ENCODE measurements at regions not wholly inside any gene's neighbourhood (a gene's known extent, or its start where the extent isn't known, plus 50 kb on each side); places are given as distances from the start of the nearest gene placed in this dataset.
"Not testable (repeated sequence)": the region's sequence is repeated elsewhere in the genome, so short reads cannot be mapped to it uniquely, and the experiment has no call there.

DNA sequence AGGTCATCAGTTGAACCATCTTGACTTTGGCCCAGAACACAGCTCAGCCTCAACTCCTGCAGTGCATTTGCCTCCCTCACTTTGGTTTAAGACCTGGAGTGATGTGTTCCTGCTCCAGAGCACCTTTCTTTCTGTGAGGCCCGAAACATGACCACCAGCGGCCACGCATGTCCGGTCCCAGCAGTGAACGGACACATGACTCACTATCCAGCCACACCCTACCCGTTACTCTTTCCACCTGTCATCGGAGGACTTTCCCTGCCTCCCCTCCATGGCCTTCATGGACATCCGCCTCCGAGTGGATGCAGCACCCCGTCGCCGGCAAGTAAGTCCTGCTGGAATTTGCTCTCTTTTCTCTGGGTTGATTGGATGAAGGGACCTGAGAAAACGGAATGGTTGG, 253.8 kb upstream of the RARB start:
- intact Hi-C loops (cut with DNase I): loop anchor here in 1 of 4 donors (10.0 kb wide), 1 partner anchor 1009 kb away; no protein-coding TSS in a partner anchor
- Histone ChIP-seq H3K9me3 (ENCODE audit: control insufficient read depth, low read length) (no peaks in the 10 kb centered on the region), H3K27ac (ENCODE audit: low read length) (no peak overlapping the region), H3K27me3 (ENCODE audit: control insufficient read depth, insufficient read depth) (no peaks in the 10 kb centered on the region), H3K4me3 (ENCODE audit: low read length) (no peak overlapping the region), H3K4me1 (ENCODE audit: control insufficient read depth, insufficient read depth, low read length) (no peaks in the 10 kb centered on the region)
- WGBS: 94% methylated on average over 13 of the region's 13 CpGs
- DNase-seq (peak in 1 of 3 donors; percentile 27), ATAC-seq (no peak)

DNA sequence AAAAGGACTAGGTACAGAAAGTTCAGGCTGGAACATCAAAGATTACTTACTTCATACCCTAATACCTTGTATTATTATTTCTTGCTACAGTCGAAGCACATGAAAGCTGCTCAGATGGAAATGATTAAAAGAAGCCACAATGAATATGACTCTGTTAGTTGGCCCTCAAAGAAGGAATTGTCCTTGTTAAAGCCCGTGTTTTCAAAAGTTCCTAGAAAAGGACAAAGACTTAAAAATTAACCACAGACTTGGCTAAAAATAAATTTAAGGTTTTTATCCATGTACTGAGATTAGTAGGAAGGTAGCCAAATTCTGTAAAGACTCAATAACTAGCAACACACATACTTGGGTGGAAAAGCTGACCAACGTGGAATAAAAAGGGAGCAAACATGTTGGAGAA, 251.0 kb upstream of the RARB start:
- WGBS: 63% methylated on average over 3 of the region's 3 CpGs
- Histone ChIP-seq H3K27me3 (ENCODE audit: control insufficient read depth, insufficient read depth) (no peaks in the 10 kb centered on the region), H3K9me3 (ENCODE audit: control insufficient read depth, low read length) (no peaks in the 10 kb centered on the region), H3K4me3 (ENCODE audit: low read length) (no peak overlapping the region), H3K27ac (ENCODE audit: low read length) (no peak overlapping the region), H3K4me1 (ENCODE audit: control insufficient read depth, insufficient read depth, low read length) (no peaks in the 10 kb centered on the region)
- ATAC-seq (no peak), DNase-seq (no peak)
- intact Hi-C loops (cut with DNase I): loop anchor here in 1 of 4 donors (10.0 kb wide), 1 partner anchor 1012 kb away; no protein-coding TSS in a partner anchor

DNA sequence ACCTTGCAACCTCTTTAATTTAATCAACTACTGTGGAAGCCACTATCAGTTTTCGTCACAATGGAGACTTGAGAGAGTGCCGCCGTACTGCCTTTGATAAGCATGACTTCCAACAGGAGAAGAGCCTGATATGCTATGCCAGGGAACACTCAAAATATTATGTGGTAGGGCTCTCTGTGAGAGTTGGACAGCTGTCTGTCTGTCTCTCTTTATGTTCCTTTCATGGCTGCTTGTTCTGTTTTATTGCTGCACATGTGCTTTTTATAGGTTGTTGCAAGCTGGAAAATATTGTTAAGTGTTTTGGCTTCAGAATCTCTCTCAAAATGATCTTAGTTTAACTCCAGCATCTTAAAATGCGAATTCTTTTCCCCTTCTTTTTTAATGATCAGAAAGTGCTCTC, 249.4 kb upstream of the RARB start:
- no peak for DNase-seq
- Histone ChIP-seq H3K9me3 (ENCODE audit: control insufficient read depth, low read length) (no peaks in the 10 kb centered on the region), H3K27ac (ENCODE audit: low read length) (no peak overlapping the region), H3K4me1 (ENCODE audit: control insufficient read depth, insufficient read depth, low read length) (no peaks in the 10 kb centered on the region), H3K4me3 (ENCODE audit: low read length) (no peak overlapping the region), H3K27me3 (ENCODE audit: control insufficient read depth, insufficient read depth) (no peaks in the 10 kb centered on the region)
- WGBS: 53% methylated on average over 4 of the region's 4 CpGs
- intact Hi-C loops (cut with DNase I): loop anchor here in 1 of 4 donors (10.0 kb wide), 1 partner anchor 1014 kb away; no protein-coding TSS in a partner anchor
- peak; percentile 82 to 92 for ATAC-seq

DNA sequence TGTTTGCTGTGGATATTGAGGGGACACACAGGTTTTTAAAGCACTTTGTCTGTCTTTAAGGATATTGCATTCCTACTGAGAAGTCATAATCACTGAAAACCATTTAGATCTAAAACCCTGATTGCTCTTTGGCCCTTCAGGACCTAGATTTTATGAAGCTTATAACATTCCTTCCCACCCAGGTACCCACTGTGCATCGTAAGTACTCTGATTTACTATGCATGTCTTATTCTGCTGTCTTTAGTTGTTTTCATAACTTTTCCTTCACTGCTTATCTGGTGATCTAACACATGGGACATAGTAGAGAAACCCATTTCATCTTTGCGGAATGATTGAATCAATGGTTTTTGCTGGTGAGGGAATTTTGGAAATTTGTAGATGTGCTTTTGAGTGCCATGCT, 247.0 kb upstream of the RARB start:
- Histone ChIP-seq H3K9me3 (ENCODE audit: control insufficient read depth, low read length) (no peaks in the 10 kb centered on the region), H3K27ac (ENCODE audit: low read length) (no peak overlapping the region), H3K4me1 (ENCODE audit: control insufficient read depth, insufficient read depth, low read length) (no peaks in the 10 kb centered on the region), H3K27me3 (ENCODE audit: control insufficient read depth, insufficient read depth) (no peaks in the 10 kb centered on the region), H3K4me3 (ENCODE audit: low read length) (no peak overlapping the region)
- 99% methylated on average over 2 of the region's 2 CpGs for WGBS
- ATAC-seq (no peak), DNase-seq (no peak)
- intact Hi-C loops (cut with DNase I): no loop called here

DNA sequence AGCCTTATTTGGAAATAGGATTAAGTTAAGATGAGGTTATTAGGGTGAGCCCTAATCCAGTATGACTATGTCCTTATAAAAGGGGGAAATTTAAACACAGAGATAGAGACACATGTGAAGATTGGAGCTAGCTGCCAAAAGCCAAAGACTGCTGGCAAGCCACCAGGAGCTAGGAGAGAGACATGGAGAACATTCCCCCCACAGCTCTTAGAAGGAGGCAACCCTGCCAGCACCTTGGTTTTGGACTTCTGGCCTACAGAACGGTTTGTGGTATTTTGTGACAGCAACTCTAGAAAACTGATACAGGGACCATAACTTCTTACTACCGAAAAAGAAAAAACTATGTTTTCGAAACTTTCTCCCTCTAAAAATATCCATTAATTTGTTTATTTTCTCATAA, 245.3 kb upstream of the RARB start:
- Histone ChIP-seq H3K27me3 (ENCODE audit: control insufficient read depth, insufficient read depth) (no peaks in the 10 kb centered on the region), H3K9me3 (ENCODE audit: control insufficient read depth, low read length) (no peaks in the 10 kb centered on the region), H3K4me3 (ENCODE audit: low read length) (no peak overlapping the region), H3K4me1 (ENCODE audit: control insufficient read depth, insufficient read depth, low read length) (no peaks in the 10 kb centered on the region), H3K27ac (ENCODE audit: low read length) (no peak overlapping the region)
- WGBS: 76% methylated on average over 3 of the region's 3 CpGs
- intact Hi-C loops (cut with DNase I): no loop called here
- peak in 1 of 3 donors; percentile 50 for DNase-seq
- ATAC-seq: no peak

DNA sequence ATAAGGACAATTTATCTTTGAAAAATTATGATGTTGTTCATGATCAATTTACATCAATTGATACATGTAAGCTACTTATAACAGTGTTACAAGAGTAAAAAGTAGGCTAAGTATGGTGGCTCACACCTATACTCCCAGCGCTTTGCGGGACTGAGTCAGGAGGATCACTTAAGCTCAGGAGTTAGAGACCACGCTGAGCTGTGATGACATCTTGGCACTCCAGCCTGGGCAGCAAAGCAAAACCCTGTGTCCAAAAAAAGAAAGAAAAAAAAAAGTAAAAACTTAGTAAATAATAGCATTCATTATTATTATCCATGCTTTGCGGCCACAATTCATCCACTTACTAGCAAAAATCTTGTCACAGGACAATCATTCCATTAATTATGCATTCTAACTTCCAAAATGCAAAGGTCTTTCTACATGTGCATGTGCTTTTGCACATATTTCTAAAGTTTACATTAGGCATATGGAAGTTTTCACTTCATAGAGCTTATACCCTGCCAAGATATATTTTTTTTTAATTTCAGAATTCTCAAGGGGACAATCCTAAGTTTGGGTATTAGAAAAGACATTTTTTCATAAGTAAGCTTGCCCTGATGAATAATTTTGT, 243.3 kb upstream of the RARB start:
- ATAC-seq (no peak), DNase-seq (no peak)
- no peaks in the 10 kb centered on the region for H3K4me1 ChIP-seq (ENCODE audit: control insufficient read depth, insufficient read depth, low read length)
- H3K27me3 ChIP-seq (ENCODE audit: control insufficient read depth, insufficient read depth): no peaks in the 10 kb centered on the region
- 84% methylated on average over 4 of the region's 4 CpGs for WGBS
- no peak overlapping the region for H3K4me3 ChIP-seq (ENCODE audit: low read length)
- intact Hi-C loops (cut with DNase I): no loop called here
- no peaks in the 10 kb centered on the region for H3K9me3 ChIP-seq (ENCODE audit: control insufficient read depth, low read length)
- no peak overlapping the region for H3K27ac ChIP-seq (ENCODE audit: low read length)

DNA sequence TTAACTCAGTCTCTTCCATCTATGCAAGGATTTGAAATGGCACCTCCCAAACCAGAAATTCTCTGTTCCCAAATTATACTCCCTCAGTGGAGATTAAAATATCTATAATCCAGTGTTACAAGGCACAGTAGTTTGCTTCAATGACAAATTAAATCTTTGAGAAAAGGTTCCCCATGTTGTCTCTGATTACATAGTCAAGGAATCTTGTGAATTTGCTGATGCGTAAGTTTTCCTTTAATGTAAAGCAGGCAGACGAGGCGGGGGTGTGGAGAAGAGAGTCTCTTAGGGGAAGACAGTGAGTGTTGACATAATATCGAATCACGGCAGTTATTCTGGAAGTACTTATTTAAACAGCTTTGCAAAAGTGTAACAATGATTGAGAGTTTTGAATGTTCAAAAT, 236.4 kb upstream of the RARB start:
- H3K27ac ChIP-seq (ENCODE audit: low read length): no peak overlapping the region
- H3K4me3 ChIP-seq (ENCODE audit: low read length): no peak overlapping the region
- no peak for ATAC-seq
- H3K9me3 ChIP-seq (ENCODE audit: control insufficient read depth, low read length): no peaks in the 10 kb centered on the region
- no peak for DNase-seq
- WGBS: 67% methylated on average over 5 of the region's 5 CpGs
- H3K4me1 ChIP-seq (ENCODE audit: control insufficient read depth, insufficient read depth, low read length): no peaks in the 10 kb centered on the region
- intact Hi-C loops (cut with DNase I): no loop called here
- no peaks in the 10 kb centered on the region for H3K27me3 ChIP-seq (ENCODE audit: control insufficient read depth, insufficient read depth)

DNA sequence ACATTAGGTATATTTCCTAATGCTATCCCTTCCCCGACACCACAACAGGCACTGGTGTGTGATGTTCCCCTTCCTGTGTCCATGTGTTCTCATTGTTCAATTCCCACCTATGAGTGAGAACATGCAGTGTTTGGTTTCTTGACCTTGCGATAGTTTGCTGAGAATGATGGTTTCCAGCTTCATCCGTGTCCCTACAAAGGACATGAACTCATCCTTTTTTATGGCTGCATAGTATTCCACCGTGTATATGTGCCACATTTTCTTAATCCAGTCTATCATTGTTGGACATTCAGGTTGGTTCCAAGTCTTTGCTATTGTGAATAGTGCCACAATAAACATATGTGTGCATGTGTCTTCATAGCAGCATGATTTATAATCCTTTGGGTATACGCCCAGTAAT, 228.5 kb upstream of the RARB start:
- H3K9me3 ChIP-seq (ENCODE audit: control insufficient read depth, low read length); H3K27me3 ChIP-seq (ENCODE audit: control insufficient read depth, insufficient read depth); H3K27ac ChIP-seq (ENCODE audit: low read length); ATAC-seq; intact Hi-C loops (cut with DNase I); DNase-seq; H3K4me1 ChIP-seq (ENCODE audit: control insufficient read depth, insufficient read depth, low read length); H3K4me3 ChIP-seq (ENCODE audit: low read length): not testable (repeated sequence)
- 82% methylated on average over 5 of the region's 5 CpGs for WGBS

DNA sequence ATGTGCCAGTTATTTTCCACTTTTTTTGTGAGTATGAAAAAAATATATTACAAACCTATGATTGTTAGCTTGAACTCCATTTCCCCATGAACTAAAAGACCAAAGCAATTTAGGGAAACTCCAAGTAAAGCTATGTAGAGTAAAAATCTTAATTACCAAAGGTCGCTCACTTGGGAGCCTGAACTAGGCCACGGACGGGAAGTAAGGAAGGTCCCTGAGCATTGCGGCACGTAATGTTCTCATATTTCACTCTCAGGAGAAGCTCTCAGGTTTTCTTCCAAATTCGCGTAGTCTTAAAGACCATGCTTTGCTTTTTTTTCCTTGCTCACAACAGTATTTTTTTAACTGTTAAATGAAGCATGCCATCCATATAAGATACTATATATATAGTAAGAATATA, 215.3 kb upstream of the RARB start:
- Histone ChIP-seq H3K4me1 (ENCODE audit: control insufficient read depth, insufficient read depth, low read length) (no peaks in the 10 kb centered on the region), H3K27me3 (ENCODE audit: control insufficient read depth, insufficient read depth) (no peaks in the 10 kb centered on the region), H3K4me3 (ENCODE audit: low read length) (no peak overlapping the region), H3K9me3 (ENCODE audit: control insufficient read depth, low read length) (no peaks in the 10 kb centered on the region), H3K27ac (ENCODE audit: low read length) (no peak overlapping the region)
- DNase-seq (no peak), ATAC-seq (no peak)
- 93% methylated on average over 7 of the region's 7 CpGs for WGBS
- intact Hi-C loops (cut with DNase I): no loop called here

DNA sequence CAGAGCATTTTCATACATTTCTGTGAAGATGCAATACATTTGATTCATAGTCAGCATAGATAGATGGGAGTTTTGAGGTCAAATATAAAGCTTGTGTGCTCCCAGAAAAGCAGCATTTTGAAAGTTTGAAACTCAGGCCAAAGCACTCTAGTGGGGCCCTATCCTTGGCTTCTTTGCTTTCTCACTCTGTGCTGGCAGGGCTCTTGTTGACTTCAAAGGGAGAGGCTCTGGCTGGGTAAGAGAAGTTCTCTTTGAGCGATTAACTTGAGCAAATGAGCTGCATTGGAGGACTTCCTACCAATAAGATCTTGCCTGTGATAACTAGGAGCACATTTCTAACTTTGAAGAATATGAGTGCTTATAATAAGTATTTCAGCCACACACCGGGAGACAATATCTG, 214.0 kb upstream of the RARB start:
- H3K4me1 ChIP-seq (ENCODE audit: control insufficient read depth, insufficient read depth, low read length): no peaks in the 10 kb centered on the region
- H3K27me3 ChIP-seq (ENCODE audit: control insufficient read depth, insufficient read depth): no peaks in the 10 kb centered on the region
- H3K9me3 ChIP-seq (ENCODE audit: control insufficient read depth, low read length): no peaks in the 10 kb centered on the region
- H3K4me3 ChIP-seq (ENCODE audit: low read length): no peak overlapping the region
- DNase-seq (no peak), ATAC-seq (no peak)
- intact Hi-C loops (cut with DNase I): no loop called here
- H3K27ac ChIP-seq (ENCODE audit: low read length): no peak overlapping the region
- WGBS: 79% methylated on average over 2 of the region's 2 CpGs

DNA sequence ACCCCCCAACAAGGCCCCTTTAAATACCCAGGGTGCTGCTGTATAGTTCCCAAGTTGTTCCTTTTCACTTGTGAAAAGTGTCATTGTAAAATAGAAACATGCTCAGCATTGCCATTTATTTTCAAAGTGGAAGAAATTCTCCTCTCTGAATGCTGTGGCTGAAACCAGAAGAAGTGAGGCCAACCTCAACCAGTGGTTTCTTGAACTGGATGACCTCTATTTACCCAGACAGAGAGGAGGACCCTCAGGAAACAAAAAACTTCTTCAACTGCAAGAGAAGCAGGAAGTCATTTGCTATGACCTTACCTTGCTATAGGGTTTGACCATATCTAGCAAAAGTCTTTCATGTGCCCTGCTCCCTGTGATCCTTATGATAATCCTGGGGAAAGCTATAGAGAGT, 209.7 kb upstream of the RARB start:
- intact Hi-C loops (cut with DNase I): no loop called here
- Histone ChIP-seq H3K27me3 (ENCODE audit: control insufficient read depth, insufficient read depth) (no peaks in the 10 kb centered on the region), H3K9me3 (ENCODE audit: control insufficient read depth, low read length) (no peaks in the 10 kb centered on the region), H3K27ac (ENCODE audit: low read length) (no peak overlapping the region), H3K4me3 (ENCODE audit: low read length) (no peak overlapping the region), H3K4me1 (ENCODE audit: control insufficient read depth, insufficient read depth, low read length) (no peaks in the 10 kb centered on the region)
- no peak for ATAC-seq
- no peak for DNase-seq

DNA sequence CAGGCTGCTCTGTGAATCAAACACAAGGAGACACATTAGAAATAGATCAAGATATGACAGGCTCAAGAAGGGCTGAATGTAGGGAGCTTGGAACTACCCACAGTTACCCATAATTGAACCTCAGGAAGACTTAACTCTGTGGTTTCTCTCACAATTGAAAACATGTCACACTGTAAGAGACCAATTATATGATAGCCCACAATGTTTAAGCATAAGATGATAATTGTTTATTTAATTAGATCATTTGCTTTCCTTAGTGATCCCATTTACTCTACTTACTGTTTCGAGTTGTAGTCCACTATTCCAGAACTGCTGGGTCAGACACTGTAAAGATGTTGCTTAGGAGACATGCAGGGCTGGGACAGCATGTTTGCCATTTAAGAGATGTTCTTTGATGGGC, 201.3 kb upstream of the RARB start:
- Histone ChIP-seq H3K4me1 (ENCODE audit: control insufficient read depth, insufficient read depth, low read length) (no peaks in the 10 kb centered on the region), H3K27ac (ENCODE audit: low read length) (no peak overlapping the region), H3K4me3 (ENCODE audit: low read length) (no peak overlapping the region), H3K9me3 (ENCODE audit: control insufficient read depth, low read length) (no peaks in the 10 kb centered on the region), H3K27me3 (ENCODE audit: control insufficient read depth, insufficient read depth) (no peaks in the 10 kb centered on the region)
- ATAC-seq (no peak), DNase-seq (no peak)
- WGBS: 69% methylated on average over 1 of the region's 1 CpG
- intact Hi-C loops (cut with DNase I): no loop called here

Data from right cardiac atrium (tissue), 5 donors.